Trophoblast cell (in vitro differentiated cells and primary cell): ENCODE measurements at regions not wholly inside any gene's neighbourhood (a gene's known extent, or its start where the extent isn't known, plus 50 kb on each side); places are given as distances from the start of the nearest gene placed in this dataset.

ENCODE experiments used
- DNase-seq, 2 donors: peaks; one replicate each; pipeline ENCODE4 v3.0.0-alpha.2; 2016
- H2AFZ ChIP-seq: 2 replicates; pipeline ENCODE4 v1.6.1; 2013; ENCODE audit warnings: low read length, moderate library complexity, mild to moderate bottlenecking; ENCODE audit not compliant: insufficient read depth, poor library complexity
- H2AK5ac ChIP-seq: 2 replicates; pipeline ENCODE4 v1.6.1; 2013; ENCODE audit warnings: mild to moderate bottlenecking, low read length
- H2BK120ac ChIP-seq: 2 replicates; pipeline ENCODE4 v1.6.1; 2013; ENCODE audit warnings: low read length, mild to moderate bottlenecking, moderate library complexity; ENCODE audit not compliant: insufficient read depth, poor library complexity
- H2BK12ac ChIP-seq: 2 replicates; pipeline ENCODE4 v1.6.1; 2013; ENCODE audit warnings: mild to moderate bottlenecking, low read length, moderate library complexity
- H2BK5ac ChIP-seq: 2 replicates; pipeline ENCODE4 v1.6.1; 2013; ENCODE audit warnings: low read length, low read depth, moderate library complexity, mild to moderate bottlenecking; ENCODE audit not compliant: poor library complexity
- H3K14ac ChIP-seq: 2 replicates; pipeline ENCODE4 v1.6.1; 2013; ENCODE audit warnings: mild to moderate bottlenecking, low read length
- H3K18ac ChIP-seq: 2 replicates; pipeline ENCODE4 v1.6.1; 2013; ENCODE audit warnings: mild to moderate bottlenecking, low read length
- H3K23ac ChIP-seq: 2 replicates; pipeline ENCODE4 v1.6.1; 2013; ENCODE audit warnings: low read length
- H3K27ac ChIP-seq: 2 replicates; pipeline ENCODE4 v1.5.1; 2013; ENCODE audit warnings: low read depth, mild to moderate bottlenecking, inconsistent platforms, low read length, moderate library complexity
- H3K27me3 ChIP-seq: 2 replicates; pipeline ENCODE4 v1.6.1; 2013; ENCODE audit warnings: inconsistent platforms, mild to moderate bottlenecking, low read length, moderate library complexity; ENCODE audit not compliant: insufficient read depth
- H3K36me3 ChIP-seq, 2 experiments: 1 replicate in 1 of 2; 2 replicates in 1 of 2; pipeline ENCODE4 v1.6.1; 2013; ENCODE audit warnings: low read length in 2 of 2, mild to moderate bottlenecking in 2 of 2, moderate library complexity in 1 of 2; ENCODE audit not compliant: insufficient read depth in 2 of 2, control insufficient read depth in 1 of 2
- H3K4ac ChIP-seq: 2 replicates; pipeline ENCODE4 v1.6.1; 2013; ENCODE audit warnings: low read depth, mild to moderate bottlenecking, low read length, moderate library complexity
- H3K4me1 ChIP-seq, 2 experiments: 1 replicate in 1 of 2; 2 replicates in 1 of 2; pipeline ENCODE4 v1.6.1; 2013; ENCODE audit warnings: low read length in 2 of 2, mild to moderate bottlenecking in 2 of 2, moderate library complexity in 1 of 2; ENCODE audit not compliant: insufficient read depth in 2 of 2, control insufficient read depth in 1 of 2
- H3K4me2 ChIP-seq: 2 replicates; pipeline ENCODE4 v1.6.1; 2013; ENCODE audit warnings: inconsistent platforms, mild to moderate bottlenecking, low read length, moderate library complexity
- H3K4me3 ChIP-seq: 2 replicates; pipeline ENCODE4 v1.5.1; 2013; ENCODE audit warnings: mild to moderate bottlenecking, low read depth, low read length, inconsistent platforms
- H3K79me1 ChIP-seq: one replicate; pipeline ENCODE4 v1.6.1; 2013; ENCODE audit warnings: low read length
- H3K79me2 ChIP-seq: 2 replicates; pipeline ENCODE4 v1.6.1; 2013; ENCODE audit warnings: low read length, mild to moderate bottlenecking; ENCODE audit not compliant: control insufficient read depth, insufficient read depth, poor library complexity
- H3K9ac ChIP-seq: 2 replicates; pipeline ENCODE4 v1.6.1; 2013; ENCODE audit warnings: mild to moderate bottlenecking, low read length
- H3K9me3 ChIP-seq: 2 replicates; pipeline ENCODE4 v1.6.1; 2013; ENCODE audit warnings: low read depth, mild to moderate bottlenecking, control low read depth, inconsistent platforms, low read length; ENCODE audit not compliant: insufficient read depth
- H4K12ac ChIP-seq: 2 replicates; pipeline ENCODE4 v1.6.1; 2013; ENCODE audit warnings: low read depth, mild to moderate bottlenecking, low read length, moderate library complexity
- H4K8ac ChIP-seq: 2 replicates; pipeline ENCODE4 v1.6.1; 2013; ENCODE audit warnings: low read depth, mild to moderate bottlenecking, low read length, moderate library complexity
- H4K91ac ChIP-seq: one replicate; pipeline ENCODE4 v1.6.1; 2013; ENCODE audit warnings: low read depth, mild to moderate bottlenecking, low read length, moderate library complexity
- WGBS: extraction: QIAGEN DNeasy Blood & Tissue Kit; methylation state at CpG from one replicate; pipeline ENCODE4 v1.1.7; 2013; ENCODE audit warnings: missing lambda C conversion rate; ENCODE audit not compliant: insufficient read length, insufficient coverage; ENCODE audit errors: extremely low coverage; 5-methylcytosine and 5-hydroxymethylcytosine counted together

DNA sequence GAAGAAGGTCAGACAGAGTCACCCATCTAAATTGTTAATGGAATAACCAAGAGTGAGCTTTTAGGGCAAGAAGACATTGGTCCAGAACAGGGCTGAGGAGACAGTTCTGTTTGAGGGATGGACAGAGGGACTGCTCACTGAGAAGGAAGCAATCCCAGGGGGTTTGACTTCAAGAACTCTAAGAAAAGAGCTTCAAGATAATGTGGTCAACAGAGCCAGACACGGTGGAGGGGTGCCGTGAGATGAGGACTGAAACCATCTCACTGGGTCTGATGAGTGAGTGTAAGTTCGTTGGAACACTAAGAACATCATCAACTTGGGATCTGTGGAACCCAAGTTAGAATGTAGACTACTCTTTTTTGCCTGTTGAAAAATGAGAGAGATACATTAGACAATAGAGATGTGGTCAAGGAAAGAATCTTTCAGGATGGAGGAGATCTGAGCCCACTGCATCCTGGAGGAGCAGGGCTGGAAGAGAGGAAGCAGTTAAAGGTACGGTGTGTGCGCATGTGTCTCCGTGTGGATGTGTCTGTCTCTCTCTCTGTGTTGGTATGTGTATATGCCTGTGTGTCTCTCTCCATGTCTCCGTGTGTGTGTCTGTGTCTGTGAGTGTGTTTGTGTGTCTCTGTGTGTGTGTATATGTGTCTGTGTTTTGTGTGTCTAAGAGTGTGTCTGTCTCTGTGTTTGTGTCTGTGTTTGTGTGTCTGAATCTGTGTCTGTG lies 172.1 kb downstream of the MYCN start:
- H2BK5ac ChIP-seq, result no peak overlapping the region
- H2AK5ac ChIP-seq, result no peak overlapping the region
- no peaks in the 10 kb centered on the region for H3K27me3 ChIP-seq
- H3K79me1 ChIP-seq, result no peaks in the 10 kb centered on the region
- no CpG with 5 or more reads among the region's 7 CpGs for WGBS
- no peak overlapping the region for H4K12ac ChIP-seq
- no peak overlapping the region for H2BK12ac ChIP-seq
- H3K23ac ChIP-seq, result no peak overlapping the region
- no peak overlapping the region for H3K4ac ChIP-seq
- H4K91ac ChIP-seq, result no peak overlapping the region
- H3K18ac ChIP-seq, result no peak overlapping the region
- no peaks in the 10 kb centered on the region for H3K4me1 ChIP-seq
- H2AFZ ChIP-seq, result no peak overlapping the region
- peaks cover 5% of the 10 kb centered on the region for H3K9me3 ChIP-seq
- no peaks in the 10 kb centered on the region for H3K79me2 ChIP-seq
- H3K27ac ChIP-seq, result no peak overlapping the region
- H2BK120ac ChIP-seq, result no peak overlapping the region
- no peak overlapping the region for H3K14ac ChIP-seq
- H3K4me3 ChIP-seq, result no peak overlapping the region
- no peak overlapping the region for H3K9ac ChIP-seq
- no peak overlapping the region for H3K4me2 ChIP-seq
- H3K36me3 ChIP-seq, result no peaks in the 10 kb centered on the region
- no peak overlapping the region for H4K8ac ChIP-seq
- no peak for DNase-seq

DNA sequence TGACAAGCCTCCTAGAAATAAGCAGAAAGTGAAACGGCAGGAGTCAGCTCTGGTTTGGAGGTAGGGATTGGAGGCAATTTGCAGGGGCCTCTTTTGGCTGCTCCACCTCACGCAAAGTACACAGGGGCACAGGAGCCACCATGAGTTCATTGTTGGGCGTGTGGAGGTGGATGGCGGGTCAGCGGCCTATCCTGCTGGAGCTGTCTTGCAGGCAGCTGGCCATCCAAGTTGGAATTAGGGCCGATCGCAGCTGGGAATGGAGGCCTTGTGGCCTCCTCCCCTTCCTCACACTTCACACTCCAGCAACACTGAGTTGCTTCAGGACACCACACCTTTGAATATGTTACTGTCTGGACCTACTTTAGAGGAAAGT lies 171.5 kb downstream of the MYCN start:
- Histone ChIP-seq H3K79me1 (no peaks in the 10 kb centered on the region), H3K27ac (no peak overlapping the region), H2BK120ac (no peak overlapping the region), H3K23ac (peak overlapping the region; percentile 19), H3K18ac (no peak overlapping the region), H3K4ac (no peak overlapping the region), H3K9ac (no peak overlapping the region), H3K79me2 (no peaks in the 10 kb centered on the region), H2BK5ac (no peak overlapping the region), H3K9me3 (peaks cover 5% of the 10 kb centered on the region), H3K27me3 (no peaks in the 10 kb centered on the region), H3K4me2 (no peak overlapping the region), H4K8ac (no peak overlapping the region), H3K4me1 (no peaks in the 10 kb centered on the region), H3K36me3 (no peaks in the 10 kb centered on the region), H2AK5ac (no peak overlapping the region), H2BK12ac (no peak overlapping the region), H3K4me3 (no peak overlapping the region), H2AFZ (no peak overlapping the region), H3K14ac (no peak overlapping the region), H4K91ac (no peak overlapping the region), H4K12ac (no peak overlapping the region)
- no peak for DNase-seq
- no CpG with 5 or more reads among the region's 7 CpGs for WGBS

DNA sequence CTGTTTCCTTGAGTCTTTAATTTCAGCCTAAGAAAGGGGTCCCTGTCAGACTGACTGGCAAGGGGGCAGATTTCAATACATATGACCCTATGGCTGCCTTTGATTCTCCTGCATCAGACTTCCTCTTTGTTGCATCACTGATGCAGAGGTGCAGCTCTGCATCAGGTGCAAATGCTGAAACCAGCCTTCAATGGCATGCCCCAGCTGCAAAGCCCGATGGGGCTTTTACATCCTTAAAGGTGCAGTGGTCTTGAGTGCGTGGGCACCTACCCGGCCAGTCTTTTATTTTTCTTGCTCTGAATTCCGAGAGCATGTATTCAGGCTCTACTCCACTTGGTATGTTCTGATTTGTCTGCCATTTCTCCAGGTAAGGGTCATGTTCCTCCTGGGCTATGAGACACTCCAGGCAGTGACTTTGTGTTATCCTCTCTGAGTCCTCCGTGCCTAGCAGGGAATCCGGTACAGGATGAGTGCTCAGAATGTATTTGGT lies 169.5 kb downstream of the MYCN start:
- Histone ChIP-seq H2BK12ac (no peak overlapping the region), H2AK5ac (no peak overlapping the region), H4K8ac (no peak overlapping the region), H2AFZ (no peak overlapping the region), H3K4me3 (no peak overlapping the region), H3K27ac (no peak overlapping the region), H3K14ac (no peak overlapping the region), H3K23ac (no peak overlapping the region), H3K4ac (no peak overlapping the region), H3K18ac (no peak overlapping the region), H3K27me3 (no peaks in the 10 kb centered on the region), H2BK5ac (no peak overlapping the region), H3K9me3 (peaks cover 5% of the 10 kb centered on the region), H2BK120ac (no peak overlapping the region), H3K79me2 (no peaks in the 10 kb centered on the region), H3K4me2 (no peak overlapping the region), H3K36me3 (no peaks in the 10 kb centered on the region), H3K4me1 (peaks cover 13% of the 10 kb centered on the region in 2 experiments), H3K79me1 (peaks cover 8% of the 10 kb centered on the region), H4K12ac (no peak overlapping the region), H4K91ac (no peak overlapping the region), H3K9ac (no peak overlapping the region)
- no peak for DNase-seq
- WGBS, result no CpG with 5 or more reads among the region's 6 CpGs

DNA sequence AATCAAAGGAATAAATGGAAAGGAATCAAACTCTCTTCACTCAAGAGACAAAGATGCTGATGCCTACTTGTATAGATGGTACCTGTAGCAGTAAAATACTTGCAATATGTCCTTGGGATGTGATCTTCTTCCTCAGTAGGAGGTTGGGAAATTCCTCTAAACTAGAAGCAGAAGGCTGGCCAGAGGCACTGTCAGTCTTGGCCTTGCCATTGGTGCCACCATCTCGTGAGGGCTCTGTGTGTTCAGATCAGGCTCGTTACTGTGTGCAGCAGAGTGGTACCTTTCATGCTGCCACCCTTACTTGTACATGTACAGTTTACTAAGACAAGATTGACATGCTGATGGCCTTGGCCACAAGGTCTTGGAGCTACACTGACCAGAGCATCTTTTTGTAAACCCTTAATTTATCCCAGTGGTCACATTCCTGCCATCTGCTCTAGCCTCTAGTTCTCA lies 169.0 kb downstream of the MYCN start:
- no peak overlapping the region for H2BK5ac ChIP-seq
- no peak overlapping the region for H3K4me2 ChIP-seq
- no peak overlapping the region for H4K12ac ChIP-seq
- no peaks in the 10 kb centered on the region for H3K27me3 ChIP-seq
- no peak overlapping the region for H3K23ac ChIP-seq
- no peak overlapping the region for H2BK120ac ChIP-seq
- no peak for DNase-seq
- H3K4ac ChIP-seq, result no peak overlapping the region
- H3K4me1 ChIP-seq, result peaks cover 14 to 17% of the 10 kb centered on the region in 2 experiments
- H3K79me1 ChIP-seq, result peaks cover 10% of the 10 kb centered on the region
- no peak overlapping the region for H4K91ac ChIP-seq
- WGBS, result no CpG with 5 or more reads among the region's 2 CpGs
- no peak overlapping the region for H3K9ac ChIP-seq
- no peak overlapping the region for H2AFZ ChIP-seq
- H3K79me2 ChIP-seq, result no peaks in the 10 kb centered on the region
- H3K14ac ChIP-seq, result no peak overlapping the region
- no peak overlapping the region for H4K8ac ChIP-seq
- H3K27ac ChIP-seq, result no peak overlapping the region
- H2AK5ac ChIP-seq, result no peak overlapping the region
- H3K18ac ChIP-seq, result no peak overlapping the region
- no peak overlapping the region for H2BK12ac ChIP-seq
- no peaks in the 10 kb centered on the region for H3K36me3 ChIP-seq
- H3K4me3 ChIP-seq, result no peak overlapping the region
- peaks cover 2% of the 10 kb centered on the region for H3K9me3 ChIP-seq
